ENCODE measurements at regions not wholly inside any gene's neighbourhood (a gene's known extent, or its start where the extent isn't known, plus 50 kb on each side); places are given as distances from the start of the nearest gene placed in this dataset.

- no peak for DNase-seq (ENCODE audit: low read depth in 2 of 2)
- H3K4me3 ChIP-seq (replicated peaks in 1 of 2; ENCODE audit: low read depth in 2 of 2, low read length in 2 of 2) = no peak overlapping the region
- no peak for TF ChIP-seq CTCF (IDR thresholded peaks at IDR 0.05; ENCODE audit: low read depth, low read length)
Observed at GRCh38 chr2:142791335-142791734, 86.1 kb upstream of the KYNU start.

- no peak overlapping the region for H3K4me3 ChIP-seq (replicated peaks in 1 of 2; ENCODE audit: low read depth in 2 of 2, low read length in 2 of 2)
- no peak for TF ChIP-seq CTCF (IDR thresholded peaks at IDR 0.05; ENCODE audit: low read depth, low read length)
- DNase-seq (ENCODE audit: low read depth in 2 of 2) = no peak
Observed at GRCh38 chr2:142786918-142787702, 90.4 kb upstream of the KYNU start.

- no peak for TF ChIP-seq CTCF (IDR thresholded peaks at IDR 0.05; ENCODE audit: low read depth, low read length)
Observed at GRCh38 chr2:142782942-142783443, 94.5 kb upstream of the KYNU start.

GRCh38 chr2:142781146-142781545 lies 96.3 kb upstream of the KYNU start:
- no peak for TF ChIP-seq CTCF (IDR thresholded peaks at IDR 0.05; ENCODE audit: low read depth, low read length)
- DNase-seq (ENCODE audit: low read depth in 2 of 2) = no peak
- H3K4me3 ChIP-seq (replicated peaks in 1 of 2; ENCODE audit: low read depth in 2 of 2, low read length in 2 of 2) = no peak overlapping the region

More at GRCh38 chr2:142782942-142783443, 94.5 kb upstream of the KYNU start:
- DNase-seq (ENCODE audit: low read depth in 2 of 2) = no peak
- H3K4me3 ChIP-seq (replicated peaks in 1 of 2; ENCODE audit: low read depth in 2 of 2, low read length in 2 of 2) = no peak overlapping the region

GRCh38 chr2:142778289-142778688 lies 99.2 kb upstream of the KYNU start:
- H3K4me3 ChIP-seq (replicated peaks in 1 of 2; ENCODE audit: low read depth in 2 of 2, low read length in 2 of 2) = no peak overlapping the region
- no peak for TF ChIP-seq CTCF (IDR thresholded peaks at IDR 0.05; ENCODE audit: low read depth, low read length)
- DNase-seq (ENCODE audit: low read depth in 2 of 2) = no peak

- H3K4me3 ChIP-seq (replicated peaks in 1 of 2; ENCODE audit: low read depth in 2 of 2, low read length in 2 of 2) = no peak overlapping the region
- no peak for TF ChIP-seq CTCF (IDR thresholded peaks at IDR 0.05; ENCODE audit: low read depth, low read length)
- no peak for DNase-seq (ENCODE audit: low read depth in 2 of 2)
Observed at GRCh38 chr2:142777742-142778141, 99.7 kb upstream of the KYNU start.
